Hematopoietic multipotent progenitor cell treated with erythropoietin and hydrocortisone succinate and interleukin-3 and kit ligand, for 8 days (in vitro differentiated cells): ENCODE measurements at regions not wholly inside any gene's neighbourhood (a gene's known extent, or its start where the extent isn't known, plus 50 kb on each side); places are given as distances from the start of the nearest gene placed in this dataset.

Source experiments
- DNase-seq: peaks from one replicate; pipeline ENCODE4 v3.0.0-alpha.2; 2015

DNA sequence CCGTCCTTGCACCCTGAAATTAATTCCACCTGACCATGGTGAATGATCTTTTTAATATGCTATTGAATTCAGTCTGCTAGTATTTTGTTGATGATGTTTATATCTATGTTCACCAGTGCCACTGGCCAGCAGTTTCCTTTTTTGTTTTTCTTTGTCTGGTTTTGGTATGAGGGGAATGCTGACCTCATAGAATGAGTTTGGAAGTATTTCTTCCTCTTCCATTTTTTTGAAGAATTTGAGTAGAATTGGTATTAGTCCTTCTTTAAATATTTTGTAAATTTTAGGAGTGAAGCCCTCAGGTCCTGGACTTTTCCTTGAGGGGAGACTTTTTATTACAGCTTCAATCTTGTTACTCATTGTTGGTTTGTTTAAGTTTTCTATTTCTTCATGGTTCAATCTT lies 231.6 kb downstream of the MRPL39 start:
- DNase-seq: no peak

DNA sequence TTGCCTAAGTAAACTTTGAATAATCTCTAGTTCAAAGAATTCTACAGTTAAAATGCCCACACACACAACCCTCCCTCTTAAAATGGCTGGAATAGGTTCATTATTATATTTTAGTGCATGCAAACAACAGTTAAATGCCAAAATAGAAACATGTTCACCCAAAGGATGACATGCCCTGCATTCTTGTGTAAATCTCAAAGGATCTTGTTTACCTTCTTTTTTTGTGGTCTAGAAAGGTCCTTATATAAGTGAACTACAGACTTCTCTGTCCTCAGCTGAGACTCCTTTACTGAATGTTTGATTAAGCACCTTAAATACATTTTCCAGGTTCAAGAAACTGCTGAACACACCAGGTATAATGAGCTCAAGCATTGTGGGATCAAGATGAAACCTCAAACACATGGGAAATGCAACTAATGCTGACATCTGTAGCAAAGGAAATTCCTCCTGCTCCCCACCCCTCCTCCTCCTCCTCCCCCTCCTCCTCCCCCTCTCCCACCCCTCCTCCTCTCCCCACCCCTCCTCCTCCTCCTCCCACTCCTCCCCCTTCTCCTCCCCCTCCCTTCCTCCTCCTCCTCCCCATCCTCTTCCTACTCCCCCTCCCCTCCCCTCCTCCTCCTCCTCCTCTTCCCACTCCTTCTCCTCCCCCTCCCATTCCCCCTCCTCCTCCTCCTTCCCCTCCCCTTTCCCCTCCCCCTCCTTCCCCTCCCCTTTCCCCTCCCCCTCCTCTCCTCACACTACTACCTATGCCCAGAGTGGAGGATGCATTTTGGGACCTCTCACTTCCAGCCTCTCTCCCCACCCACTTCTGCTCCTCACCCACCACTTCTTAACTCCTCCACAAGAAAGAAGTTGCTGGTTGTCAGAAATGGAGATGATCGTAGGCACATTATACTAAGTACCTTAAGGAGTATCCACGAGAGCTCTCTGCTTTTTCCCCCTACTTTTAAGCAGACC lies 233.9 kb downstream of the MRPL39 start:
- no peak for DNase-seq

DNA sequence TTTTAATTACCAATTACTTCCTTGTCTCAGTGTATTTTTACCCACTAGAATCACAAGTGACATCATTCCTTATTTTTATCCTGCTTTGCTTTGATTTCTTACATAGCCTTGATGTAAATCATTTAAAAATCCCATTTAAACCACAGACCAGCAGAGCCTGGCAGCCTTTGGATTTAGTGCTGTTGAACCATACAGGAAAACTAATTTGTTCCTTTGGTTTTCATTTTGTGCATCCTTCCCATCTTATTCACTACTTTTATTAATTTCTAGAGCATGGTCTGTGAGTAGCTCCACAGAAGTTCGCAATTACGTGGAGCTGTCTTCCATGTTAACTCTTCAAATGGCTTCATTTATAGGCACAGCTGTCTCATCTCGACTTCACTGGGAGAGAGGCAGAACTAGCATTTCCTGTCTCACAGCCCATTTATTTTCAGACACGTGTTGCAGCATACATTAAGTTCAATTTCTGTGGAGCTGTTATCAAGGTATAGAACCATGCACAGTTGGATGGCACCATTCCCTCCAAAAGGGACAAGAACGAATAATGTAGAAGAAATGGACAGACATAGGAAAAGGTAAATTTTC lies 235.3 kb downstream of the MRPL39 start:
- no peak for DNase-seq

DNA sequence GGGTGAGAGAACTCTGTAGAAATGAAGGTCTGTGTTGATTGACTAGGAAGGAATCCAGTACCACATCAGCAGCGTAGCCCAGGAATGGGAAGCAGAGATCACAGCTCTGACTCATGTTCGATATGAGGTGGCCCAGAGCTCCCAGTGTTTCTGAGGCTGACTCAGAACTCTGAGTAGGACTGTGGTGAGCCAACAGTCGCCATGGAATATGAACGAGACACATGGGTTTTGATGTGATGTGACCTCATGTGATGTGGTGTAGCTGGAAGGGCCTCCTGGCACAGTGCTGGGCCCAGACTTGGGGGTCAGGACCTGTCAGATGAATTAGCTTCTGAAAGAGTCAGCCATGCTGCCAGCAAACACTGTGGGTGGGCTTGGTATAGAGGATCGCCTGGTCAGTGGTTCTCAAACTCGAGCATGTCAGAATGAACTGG lies 237.0 kb downstream of the MRPL39 start:
- no peak for DNase-seq

DNA sequence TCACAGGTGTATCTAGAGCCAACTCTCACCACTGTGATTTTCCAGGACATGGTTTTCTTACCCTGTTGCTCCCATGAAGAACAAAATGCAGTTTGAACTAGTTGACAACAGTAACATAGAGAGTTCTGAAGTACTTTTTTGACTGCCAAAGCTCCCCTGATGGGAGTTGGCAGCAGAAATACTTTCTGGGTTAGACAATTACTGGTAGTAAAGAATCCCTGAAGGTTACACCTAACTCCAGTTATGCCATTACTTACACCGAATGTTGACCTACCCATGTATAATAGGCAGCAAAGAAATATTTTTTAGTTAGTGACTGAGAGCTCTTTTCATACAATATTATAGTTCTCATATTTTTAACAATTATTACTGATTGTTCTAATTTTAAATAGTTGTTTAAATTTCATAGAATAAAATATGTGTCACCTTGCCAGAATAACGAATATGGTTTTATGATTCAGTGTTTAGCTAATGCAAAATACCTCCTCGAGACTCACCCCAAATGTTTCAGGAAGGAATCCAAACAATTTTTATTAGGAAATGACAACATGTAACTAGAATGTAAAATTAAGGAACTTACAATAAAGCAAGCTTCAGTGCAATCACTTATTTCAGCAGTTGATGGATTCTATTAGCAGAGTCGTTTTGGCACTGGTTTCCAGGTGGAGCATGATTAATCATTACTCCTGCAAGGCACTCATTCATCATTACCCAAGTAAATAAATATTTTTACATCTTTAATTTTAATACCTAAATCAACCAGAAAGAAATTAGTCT lies 237.6 kb downstream of the MRPL39 start:
- DNase-seq: no peak

DNA sequence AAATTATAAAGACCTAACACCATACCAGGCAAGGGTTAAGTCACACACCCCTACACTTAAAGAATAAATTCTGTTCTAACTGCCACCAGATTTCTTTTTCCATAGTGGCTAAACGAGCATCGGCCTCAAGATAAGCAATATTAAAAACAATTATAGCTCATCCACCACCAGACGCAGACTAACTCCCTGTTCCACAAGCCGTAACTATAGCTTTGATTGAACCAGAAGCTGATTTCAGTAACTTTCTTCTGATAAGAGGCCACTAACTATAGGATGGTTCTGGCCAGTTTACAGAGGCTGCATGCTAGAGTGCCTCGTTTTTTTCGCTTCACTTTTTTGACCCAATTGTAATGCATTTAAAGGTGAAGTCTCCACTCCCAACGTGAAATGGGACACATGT lies 238.8 kb downstream of the MRPL39 start:
- DNase-seq: no peak

DNA sequence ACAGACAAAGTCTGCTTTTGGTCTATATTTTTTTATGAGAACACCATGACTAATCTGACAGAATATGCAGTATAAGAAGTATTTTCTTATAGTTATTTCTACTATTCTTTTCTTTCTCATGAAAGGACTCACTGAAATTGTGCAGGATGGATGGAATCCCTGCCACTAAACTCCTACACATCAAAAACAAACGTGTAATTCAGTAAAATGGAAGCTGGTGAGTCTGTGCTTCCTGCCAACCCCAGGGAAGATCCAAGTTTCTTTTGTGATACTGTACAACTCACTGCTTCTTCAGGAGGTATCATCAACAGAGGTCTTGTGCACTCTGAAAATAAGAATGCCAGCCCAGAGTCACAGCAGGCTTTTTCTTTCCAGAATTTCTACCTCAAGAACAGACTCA lies 241.2 kb downstream of the MRPL39 start:
- DNase-seq: no peak

DNA sequence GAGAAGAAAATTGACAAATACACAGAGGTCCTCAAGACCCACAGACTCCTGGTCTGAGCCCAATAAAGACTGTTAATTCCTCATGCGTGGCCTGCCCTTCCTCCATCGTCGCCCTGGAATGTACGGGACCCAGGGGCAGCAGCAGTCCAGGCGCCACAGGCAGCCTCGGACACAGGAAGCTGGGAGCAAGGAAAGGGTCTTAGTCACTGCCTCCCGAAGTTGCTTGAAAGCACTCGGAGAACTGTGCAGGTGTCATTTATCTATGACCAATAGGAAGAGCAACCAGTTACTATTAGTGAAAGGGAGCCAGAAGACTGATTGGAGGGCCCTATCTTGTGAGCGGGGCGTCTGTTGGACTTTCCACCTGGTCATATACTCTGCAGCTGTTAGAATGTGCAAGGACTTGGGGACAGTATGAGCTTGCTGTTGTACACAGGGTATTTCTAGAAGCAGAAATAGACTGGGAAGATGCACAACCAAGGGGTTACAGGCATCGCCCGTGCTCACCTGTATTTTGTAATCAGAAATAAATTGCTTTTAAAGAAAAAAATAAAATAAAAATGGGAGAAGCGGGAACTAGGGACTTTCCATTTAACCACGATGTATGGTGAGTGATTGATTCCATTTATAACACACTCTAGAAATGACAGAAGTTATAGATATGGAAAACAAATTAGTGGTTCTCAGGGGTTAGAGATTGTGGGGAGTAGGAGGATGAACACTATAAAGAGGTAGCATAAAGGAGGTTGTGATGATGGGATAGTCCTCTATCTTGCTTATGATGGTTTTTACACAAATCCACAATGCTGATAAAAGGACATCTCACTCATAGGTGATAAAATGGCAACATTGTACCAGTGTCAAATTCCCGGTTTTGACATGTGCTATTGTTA lies 244.7 kb downstream of the MRPL39 start:
- no peak for DNase-seq

DNA sequence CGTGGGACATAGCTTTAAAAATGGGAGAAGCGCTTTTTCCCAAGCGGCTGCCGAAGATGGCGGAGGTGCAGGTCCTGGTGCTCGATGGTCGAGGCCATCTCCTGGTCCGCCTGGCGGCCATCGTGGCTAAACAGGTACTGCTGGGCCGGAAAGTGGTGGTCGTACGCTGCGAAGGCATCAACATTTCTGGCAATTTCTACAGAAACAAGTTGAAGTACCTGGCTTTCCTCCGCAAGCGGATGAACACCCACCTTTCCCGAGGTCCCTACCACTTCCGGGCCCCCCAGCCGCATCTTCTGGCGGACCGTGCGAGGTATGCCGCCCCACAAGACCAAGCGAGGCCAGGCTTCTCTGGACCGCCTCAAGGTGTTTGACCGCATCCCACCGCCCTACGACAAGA lies 245.5 kb downstream of the MRPL39 start:
- no peak for DNase-seq

DNA sequence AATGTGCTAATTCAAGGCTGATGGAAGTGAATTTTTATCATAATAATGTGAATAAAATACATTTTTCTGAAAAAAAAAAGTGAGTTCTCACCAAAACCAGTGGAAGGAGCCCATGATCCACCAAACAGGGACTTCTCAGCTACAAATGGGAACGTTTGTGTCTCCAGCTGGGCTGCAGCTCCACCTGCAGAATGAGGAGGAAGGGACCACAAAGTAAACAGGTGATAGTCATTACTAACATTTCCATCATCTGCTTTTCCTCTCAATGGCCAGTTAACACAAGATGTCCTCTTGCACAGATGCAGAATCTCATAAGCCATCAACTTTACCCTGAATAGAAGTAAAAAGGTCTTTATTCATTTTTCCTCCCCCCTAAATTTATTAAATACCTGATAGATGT lies 246.2 kb downstream of the MRPL39 start:
- DNase-seq: no peak

DNA sequence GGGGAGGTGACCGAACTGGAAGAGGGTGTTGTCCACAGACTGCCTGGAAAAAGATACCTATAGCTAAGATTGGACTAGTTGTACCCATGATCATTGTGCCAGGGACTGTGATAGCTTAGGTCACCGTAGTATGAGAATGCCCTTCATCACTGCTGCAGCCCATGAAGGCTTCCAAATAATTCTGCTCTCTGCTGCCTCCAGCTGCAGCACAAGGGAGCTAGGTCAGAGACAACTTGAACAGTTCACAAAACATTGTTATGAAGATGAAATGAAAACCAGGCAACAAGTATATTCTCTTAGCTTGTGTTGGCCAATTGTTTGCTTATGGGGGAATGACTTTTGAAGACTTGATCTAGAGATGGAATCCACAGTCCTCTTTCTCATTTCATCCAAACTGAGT lies 246.7 kb downstream of the MRPL39 start:
- DNase-seq: no peak

DNA sequence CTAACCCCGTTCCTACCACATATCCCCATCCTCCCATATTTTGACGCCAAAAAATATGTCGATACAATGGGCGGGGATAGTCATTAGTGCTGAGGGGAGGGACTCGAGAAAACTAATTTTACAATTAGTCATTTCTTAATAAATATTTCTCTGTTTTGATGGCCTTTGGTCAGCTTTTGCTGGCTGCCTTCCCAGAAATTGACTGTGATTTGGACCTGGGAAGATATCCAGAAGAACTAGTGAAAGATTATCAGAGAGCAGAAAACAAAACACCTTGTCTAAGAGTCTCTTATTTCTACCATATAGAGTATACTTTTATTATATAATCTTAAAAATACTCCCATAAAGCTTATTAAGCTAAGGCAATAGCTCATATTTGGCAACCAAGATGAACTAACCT lies 247.6 kb downstream of the MRPL39 start:
- no peak for DNase-seq

DNA sequence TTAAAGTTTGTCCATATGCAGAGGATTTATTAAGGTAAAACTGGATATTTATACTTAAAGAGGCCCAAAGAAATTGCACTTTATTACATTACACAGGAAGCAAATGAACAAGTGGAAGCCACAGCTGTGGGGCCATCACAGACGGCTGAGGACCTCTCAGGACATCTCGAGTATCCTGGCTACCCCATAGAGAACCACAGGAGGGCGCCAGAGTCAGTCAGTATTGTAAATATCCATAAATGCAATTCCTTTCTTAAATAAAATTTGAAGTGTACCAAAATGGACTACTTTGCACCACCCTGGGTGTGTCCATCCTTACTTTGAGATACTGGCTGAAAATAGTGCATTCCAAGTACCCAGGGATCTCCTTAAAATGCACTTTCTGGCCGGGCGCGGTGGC lies 257.2 kb downstream of the MRPL39 start:
- peak; percentile 5 for DNase-seq

DNA sequence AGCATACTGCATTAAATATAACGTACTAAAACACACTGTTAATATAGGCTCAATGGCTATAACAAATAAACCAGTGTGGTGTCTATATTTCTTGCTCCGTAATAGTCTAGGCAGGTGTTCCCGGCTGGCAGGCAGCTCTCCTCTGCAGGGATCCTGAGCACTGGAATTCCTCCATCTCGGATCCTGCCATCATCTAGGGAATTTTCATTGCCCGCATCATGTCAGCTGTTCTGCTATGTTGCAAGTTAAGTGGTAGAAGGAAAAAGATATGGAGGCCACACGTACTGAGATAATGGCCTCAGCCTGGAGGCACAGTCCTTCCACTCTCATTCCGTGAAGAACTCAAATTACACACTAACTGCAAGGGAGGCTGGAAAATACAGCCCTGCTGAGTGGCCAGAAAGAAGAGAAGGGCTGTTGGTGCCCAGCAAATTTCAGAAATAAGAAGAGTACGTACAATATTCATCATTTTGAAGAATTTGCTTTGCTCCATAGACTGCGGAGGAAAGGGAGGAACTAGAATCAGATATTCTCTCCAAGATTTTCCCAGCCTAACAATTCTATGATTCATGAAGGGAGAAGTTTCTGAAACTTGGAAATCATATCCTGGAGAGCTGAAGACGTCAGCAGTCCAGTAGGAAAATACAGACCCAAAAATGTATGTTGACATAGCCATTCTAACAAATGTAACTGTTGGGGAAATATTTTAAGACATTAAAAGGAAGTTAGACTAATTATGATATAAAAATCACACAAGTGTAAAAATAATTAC lies 263.3 kb downstream of the MRPL39 start:
- DNase-seq: no peak

DNA sequence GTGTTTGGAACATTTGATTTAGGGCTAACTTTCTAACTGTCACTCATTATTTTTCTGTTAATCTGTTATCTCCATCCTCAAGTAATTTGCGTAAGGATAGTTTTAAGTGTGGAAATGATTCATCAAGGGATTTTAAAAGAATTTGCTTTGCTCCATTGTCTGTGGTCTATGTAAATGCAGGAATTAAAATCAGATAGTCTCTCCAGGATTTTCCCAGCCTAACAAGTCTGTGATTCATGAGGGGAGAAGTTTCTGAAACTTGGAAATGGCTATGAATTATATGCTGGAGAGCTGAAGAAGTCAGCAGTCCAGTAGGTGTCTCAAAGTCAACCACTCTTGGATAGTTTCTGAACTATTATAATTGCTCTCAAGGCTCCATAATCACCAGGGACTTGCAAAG lies 264.5 kb downstream of the MRPL39 start:
- DNase-seq: no peak

DNA sequence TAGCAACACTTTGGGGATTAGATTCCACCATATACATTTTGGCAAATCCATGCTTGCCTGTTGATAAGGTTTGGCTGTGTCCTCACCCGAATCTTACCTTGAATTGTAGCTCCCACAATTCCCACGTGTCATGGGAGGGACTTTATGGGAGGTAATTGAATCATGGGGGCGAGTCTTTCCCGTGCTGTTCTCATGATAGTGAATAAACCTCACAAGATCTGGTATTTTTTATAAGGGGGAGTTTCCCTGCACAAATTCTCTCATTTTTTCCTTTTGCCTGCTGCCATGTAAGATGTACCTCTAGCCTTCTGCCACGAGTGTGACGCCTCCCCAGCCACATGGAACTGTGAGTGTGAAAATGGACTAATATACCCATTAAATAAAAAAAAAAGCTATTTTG lies 265.3 kb downstream of the MRPL39 start:
- no peak for DNase-seq

DNA sequence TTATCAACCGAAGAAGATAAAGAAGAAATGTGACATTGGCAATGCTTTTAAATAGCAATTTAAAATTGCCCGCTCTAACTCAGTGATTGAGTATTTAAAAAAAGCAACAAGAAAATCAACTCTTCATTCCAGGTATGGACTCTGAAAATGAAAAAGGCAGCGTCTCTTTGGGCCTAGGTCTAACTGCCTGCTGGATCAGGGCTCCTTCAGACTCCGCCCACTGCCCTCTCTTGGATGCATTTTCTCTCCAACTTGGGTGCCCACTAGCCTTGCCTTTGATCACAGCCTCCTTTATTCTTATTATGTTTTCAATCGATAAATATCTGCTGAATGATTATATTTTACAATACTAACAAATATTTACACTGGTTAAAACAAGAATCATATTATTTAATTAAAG lies 268.9 kb downstream of the MRPL39 start:
- no peak for DNase-seq

DNA sequence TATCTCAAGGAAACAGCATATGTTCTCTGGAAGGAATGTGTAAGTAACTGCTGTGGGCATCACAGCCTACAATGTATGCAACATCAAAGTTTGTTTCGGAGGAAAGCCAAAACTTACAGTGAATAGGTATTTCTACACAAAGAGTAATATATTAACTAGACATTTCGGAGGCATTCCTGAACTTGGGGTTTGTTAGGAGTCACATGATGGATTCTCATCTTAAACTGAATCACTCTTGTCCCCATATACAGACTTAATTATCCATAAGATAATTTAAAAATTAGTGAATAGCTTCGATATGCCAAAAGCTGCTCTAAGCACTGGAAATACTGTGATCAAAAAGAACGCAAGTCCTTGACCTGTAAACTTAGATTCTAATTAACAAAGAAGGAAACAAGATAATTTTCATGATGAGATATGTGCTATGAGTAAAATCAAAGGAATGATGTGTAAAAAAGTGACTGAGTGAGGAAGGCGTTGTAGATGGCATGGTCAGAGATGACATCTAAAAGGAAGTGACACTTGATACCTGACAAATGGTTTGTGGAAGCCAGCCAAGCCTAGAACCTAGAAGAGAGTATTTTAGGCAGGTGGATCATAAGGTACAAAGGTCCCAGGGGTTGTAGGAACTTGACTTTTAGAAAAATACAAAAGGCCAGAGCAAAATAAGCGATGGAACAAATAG lies 273.1 kb downstream of the MRPL39 start:
- no peak for DNase-seq

DNA sequence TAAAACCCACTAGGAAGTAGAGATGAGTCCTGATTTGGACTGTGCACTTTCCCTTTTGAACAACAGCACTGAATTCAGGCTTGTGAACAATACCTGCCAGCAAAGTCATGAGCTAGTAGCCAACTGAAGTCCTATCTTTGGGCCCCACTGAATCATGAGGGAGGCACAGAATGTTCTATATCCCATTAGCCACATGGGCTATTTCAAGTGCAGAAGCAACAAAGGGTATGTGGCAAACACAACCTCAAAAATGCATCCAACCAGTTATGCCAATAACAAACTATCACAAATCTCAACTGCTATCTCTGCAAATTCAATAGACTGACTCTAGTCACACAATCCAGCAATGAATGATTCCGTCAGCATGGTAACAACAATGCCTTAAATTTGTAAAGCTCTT lies 276.0 kb downstream of the MRPL39 start:
- DNase-seq: no peak

DNA sequence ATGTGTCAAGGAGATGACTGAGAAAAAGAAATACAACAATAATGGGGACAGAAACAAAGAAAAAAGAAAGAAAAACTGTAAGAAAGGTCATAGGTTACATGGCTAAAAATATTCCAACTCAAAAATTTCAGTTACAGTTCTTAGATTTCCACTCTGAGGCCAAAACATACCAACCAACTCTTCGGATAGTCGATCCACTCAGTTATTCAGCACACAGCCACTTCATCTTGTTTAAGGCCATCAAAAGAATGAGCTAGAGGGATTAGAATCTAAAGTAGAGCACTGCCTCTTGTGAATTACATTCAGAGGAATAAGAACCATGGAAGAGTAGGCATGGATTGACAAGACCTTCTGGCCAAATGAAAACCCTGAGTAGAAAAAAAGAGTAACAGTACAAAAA lies 277.0 kb downstream of the MRPL39 start:
- no peak for DNase-seq

DNA sequence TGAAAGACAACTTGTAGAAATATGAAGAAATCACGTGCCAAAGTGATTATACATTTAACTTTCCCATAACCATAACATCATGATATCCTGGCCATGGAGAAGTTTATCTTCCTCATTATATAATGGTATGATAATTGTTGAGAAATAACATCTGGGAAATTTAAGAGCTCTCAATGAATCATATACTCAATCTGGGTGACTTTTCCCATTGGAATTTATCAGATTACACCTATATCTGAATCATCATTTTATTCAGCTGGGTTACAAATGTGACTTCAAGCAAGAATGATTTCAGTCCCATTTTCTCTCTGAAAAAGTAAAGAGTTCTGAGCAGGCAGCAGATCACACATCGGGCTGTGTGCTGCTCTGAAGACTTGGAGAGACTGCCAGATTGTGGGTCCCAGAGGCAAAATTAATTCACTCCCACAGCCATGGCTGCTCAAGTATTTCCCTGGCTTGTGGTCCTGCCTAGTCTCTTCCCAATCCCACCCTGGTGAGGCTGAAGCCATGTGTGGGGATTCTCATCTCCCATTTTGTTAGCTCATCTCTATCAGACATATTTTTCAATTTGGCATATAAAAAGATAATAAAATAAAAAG lies 278.0 kb downstream of the MRPL39 start:
- no peak for DNase-seq
